HEK293 (cell line): ENCODE measurements at regions not wholly inside any gene's neighbourhood (a gene's known extent, or its start where the extent isn't known, plus 50 kb on each side); places are given as distances from the start of the nearest gene placed in this dataset.

Experiments
- CTCF ChIA-PET: fragments of 350-600 bp; formaldehyde crosslinking; extraction: SDS; loops from one replicate; lab custom pipeline; 2021; ENCODE audit warnings: antibody characterized with exemption; lab: Yijun Ruan, JAX
- POLR2A ChIA-PET: fragments of 300-600 bp; formaldehyde crosslinking; extraction: SDS; loops from one replicate; lab custom pipeline; 2020; ENCODE audit warnings: antibody characterized with exemption, inconsistent platforms; lab: Yijun Ruan, JAX
- H3K27ac ChIP-seq: fragments of 200-500 bp; sonication (Bioruptor generic); 2 replicates; pipeline ENCODE4 v1.5.1; 2014; ENCODE audit warnings: low read depth, low read length, control low read depth, inconsistent platforms; ENCODE audit errors: extremely low read depth
- H3K36me3 ChIP-seq, 2 experiments: fragments of 200-500 bp in 1 of 2; sonication (Bioruptor generic) in 1 of 2; 1 replicate in 1 of 2; 2 replicates in 1 of 2; pipeline ENCODE4 v1.5.1; 2014 to 2017; ENCODE audit warnings: inconsistent platforms in 2 of 2, low read length in 2 of 2; ENCODE audit not compliant: control insufficient read depth in 2 of 2, insufficient read depth in 1 of 2
- H3K4me1 ChIP-seq: fragments of 200-500 bp; sonication (Bioruptor generic); 2 replicates; pipeline ENCODE4 v1.5.1; 2014; ENCODE audit warnings: mild to moderate bottlenecking, low read length, inconsistent platforms; ENCODE audit not compliant: control insufficient read depth, insufficient read depth
- H3K4me3 ChIP-seq: 2 replicates; pipeline ENCODE4 v1.5.1; 2011; ENCODE audit warnings: low read depth, mild to moderate bottlenecking, control low read depth, low read length, moderate library complexity
- H3K9me3 ChIP-seq: fragments of 200-500 bp; sonication (Bioruptor generic); 2 replicates; pipeline ENCODE4 v1.5.1; 2014; ENCODE audit warnings: low read depth, low read length, inconsistent platforms; ENCODE audit not compliant: control insufficient read depth, insufficient read depth
- BCL11B ChIP-seq: fragments of 450-650 bp; formaldehyde crosslinking; IDR thresholded peaks from 2 replicates; pipeline ENCODE4 v1.5.1; 2016; ENCODE audit warnings: low read depth, missing biosample characterization, missing genetic modification characterization
- GLIS1 ChIP-seq: fragments of 450-650 bp; formaldehyde crosslinking; IDR thresholded peaks from 2 replicates; pipeline ENCODE4 v1.5.1; 2016; ENCODE audit warnings: missing biosample characterization, missing genetic modification characterization
- HOXA7 ChIP-seq: sonication (generic); formaldehyde crosslinking; IDR thresholded peaks from 2 replicates; pipeline ENCODE4 v1.8.1; 2022; ENCODE audit warnings: missing genetic modification reagents, borderline replicate concordance
- IKZF3 ChIP-seq: fragments of 450-650 bp; IDR thresholded peaks from 2 replicates; pipeline ENCODE4 v1.5.0; 2018; ENCODE audit warnings: missing biosample characterization, mild to moderate bottlenecking, missing genetic modification characterization, moderate library complexity
- PRDM10 ChIP-seq: fragments of 450-650 bp; formaldehyde crosslinking; IDR thresholded peaks from 2 replicates; pipeline ENCODE4 v1.5.1; 2016; ENCODE audit warnings: missing biosample characterization, missing genetic modification characterization
- SALL2 ChIP-seq: fragments of 450-650 bp; formaldehyde crosslinking; IDR thresholded peaks from 2 replicates; pipeline ENCODE4 v1.5.0; 2017; ENCODE audit warnings: missing biosample characterization, mild to moderate bottlenecking, missing genetic modification characterization, borderline replicate concordance
- ZIC2 ChIP-seq: fragments of 450-650 bp; formaldehyde crosslinking; IDR thresholded peaks from 2 replicates; pipeline ENCODE4 v1.5.1; 2016; ENCODE audit warnings: missing biosample characterization, missing genetic modification characterization
- ZNF121 ChIP-seq: fragments of 450-650 bp; formaldehyde crosslinking; IDR thresholded peaks from 2 replicates; pipeline ENCODE4 v1.5.1; 2016; ENCODE audit warnings: missing biosample characterization, missing genetic modification characterization
- ZNF23 ChIP-seq: fragments of 450-650 bp; formaldehyde crosslinking; IDR thresholded peaks from 2 replicates; pipeline ENCODE4 v1.5.1; 2016; ENCODE audit warnings: missing biosample characterization, missing genetic modification characterization, borderline replicate concordance
- ZNF37A ChIP-seq: fragments of 450-650 bp; IDR thresholded peaks from 2 replicates; pipeline ENCODE4 v1.5.1; 2018; ENCODE audit warnings: missing biosample characterization, missing genetic modification characterization
- ZNF391 ChIP-seq: fragments of 450-650 bp; formaldehyde crosslinking; IDR thresholded peaks from 2 replicates; pipeline ENCODE4 v1.5.1; 2016; ENCODE audit warnings: low read depth, missing biosample characterization, missing genetic modification characterization, borderline replicate concordance
- ZNF473 ChIP-seq: fragments of 450-650 bp; formaldehyde crosslinking; IDR thresholded peaks from 2 replicates; pipeline ENCODE4 v1.5.1; 2017; ENCODE audit warnings: missing biosample characterization, missing genetic modification characterization
- ZNF549 ChIP-seq: fragments of 450-650 bp; IDR thresholded peaks from 2 replicates; pipeline ENCODE4 v1.5.1; 2018; ENCODE audit warnings: missing biosample characterization, missing genetic modification characterization, mild to moderate bottlenecking, inconsistent platforms, moderate library complexity
- ZNF623 ChIP-seq: fragments of 450-650 bp; formaldehyde crosslinking; IDR thresholded peaks from 2 replicates; pipeline ENCODE4 v1.5.1; 2016; ENCODE audit warnings: missing biosample characterization, missing genetic modification characterization
- ZNF658 ChIP-seq: fragments of 450-650 bp; formaldehyde crosslinking; IDR thresholded peaks from 2 replicates; pipeline ENCODE4; 2016; ENCODE audit warnings: missing biosample characterization, missing genetic modification characterization
- ZNF692 ChIP-seq: fragments of 450-650 bp; formaldehyde crosslinking; IDR thresholded peaks from 2 replicates; pipeline ENCODE4 v1.5.1; 2016; ENCODE audit warnings: missing biosample characterization, missing genetic modification characterization
- ZNF707 ChIP-seq: fragments of 450-650 bp; formaldehyde crosslinking; IDR thresholded peaks from 2 replicates; pipeline ENCODE4 v1.5.1; 2016; ENCODE audit warnings: missing biosample characterization, missing genetic modification characterization
- ZNF768 ChIP-seq: fragments of 450-650 bp; formaldehyde crosslinking; IDR thresholded peaks from 2 replicates; pipeline ENCODE4 v1.5.1; 2018; ENCODE audit warnings: missing biosample characterization, mild to moderate bottlenecking, missing genetic modification characterization
- ZNF785 ChIP-seq: fragments of 450-650 bp; formaldehyde crosslinking; IDR thresholded peaks from 2 replicates; pipeline ENCODE4 v1.5.1; 2016; ENCODE audit warnings: missing biosample characterization, missing genetic modification characterization
- ZNF837 ChIP-seq: fragments of 450-650 bp; formaldehyde crosslinking; IDR thresholded peaks from 2 replicates; pipeline ENCODE4 v1.5.1; 2016; ENCODE audit warnings: missing biosample characterization, missing genetic modification characterization
- ZSCAN16 ChIP-seq: fragments of 450-650 bp; formaldehyde crosslinking; IDR thresholded peaks from 2 replicates; pipeline ENCODE4 v1.5.1; 2016; ENCODE audit warnings: missing biosample characterization, missing genetic modification characterization
- ZSCAN18 ChIP-seq: fragments of 450-650 bp; formaldehyde crosslinking; IDR thresholded peaks from 2 replicates; pipeline ENCODE4 v1.5.1; 2016; ENCODE audit warnings: missing biosample characterization, missing genetic modification characterization
- ZSCAN30 ChIP-seq: fragments of 450-650 bp; IDR thresholded peaks from 2 replicates; pipeline ENCODE4 v1.5.1; 2018; ENCODE audit warnings: missing biosample characterization, mild to moderate bottlenecking, missing genetic modification characterization, moderate library complexity
- TF ChIP-seq, protein P1 (sequence below): fragments of 450-650 bp; formaldehyde crosslinking; IDR thresholded peaks from 2 replicates; pipeline ENCODE4 v1.5.1; 2016; ENCODE audit warnings: missing biosample characterization, missing genetic modification characterization

GRCh38 chr9:110027671-110028081, 180.3 kb downstream of the C9orf152 start:
- H3K27ac ChIP-seq = no peak overlapping the region
- POLR2A ChIA-PET = no interaction called here

DNA sequence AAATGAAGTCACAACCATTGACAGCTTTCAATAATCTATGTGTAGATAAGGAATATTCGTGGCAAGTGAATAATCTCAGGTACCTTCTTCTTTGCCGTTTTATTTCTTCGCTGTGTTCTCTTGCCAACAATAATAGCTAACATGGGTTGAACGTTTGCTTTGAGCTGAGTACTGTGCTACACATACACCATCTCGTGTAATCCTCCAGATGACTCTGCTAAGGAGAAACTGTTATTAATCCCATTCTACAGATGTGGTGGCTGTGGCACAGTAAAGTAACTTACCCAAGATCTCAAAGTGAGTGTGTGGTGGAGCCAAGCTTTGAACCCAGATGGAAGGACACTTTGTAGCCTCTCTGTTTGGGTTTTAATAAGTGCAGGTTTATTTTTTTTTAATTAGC, 179.7 kb downstream of the C9orf152 start:
- ChIA-PET POLR2A (no interaction called here), CTCF (no interaction called here)
- Histone ChIP-seq H3K4me1 (peaks cover 2% of the 10 kb centered on the region), H3K9me3 (no peaks in the 10 kb centered on the region), H3K4me3 (no peak overlapping the region), H3K36me3 (no peaks in the 10 kb centered on the region), H3K27ac (no peak overlapping the region)
- TF ChIP-seq, protein P1, sequence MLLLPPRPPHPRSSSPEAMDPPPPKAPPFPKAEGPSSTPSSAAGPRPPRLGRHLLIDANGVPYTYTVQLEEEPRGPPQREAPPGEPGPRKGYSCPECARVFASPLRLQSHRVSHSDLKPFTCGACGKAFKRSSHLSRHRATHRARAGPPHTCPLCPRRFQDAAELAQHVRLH (tag by site-specific recombination) = no peak
- TF ChIP-seq ZNF837 (tag by site-specific recombination) = no peak
- TF ChIP-seq ZSCAN30 (tag by site-specific recombination) = no peak
- TF ChIP-seq ZNF549 (tag by site-specific recombination) = no peak
- no peak for TF ChIP-seq ZNF768 (tag by site-specific recombination)
- TF ChIP-seq ZNF37A (tag by site-specific recombination) = no peak
- TF ChIP-seq ZIC2 (tag by site-specific recombination) = no peak
- no peak for TF ChIP-seq BCL11B (tag by site-specific recombination)
- no peak for TF ChIP-seq IKZF3 (tag by site-specific recombination)
- TF ChIP-seq ZNF473 (tag by site-specific recombination) = no peak

More at GRCh38 chr9:110027671-110028081, 180.3 kb downstream of the C9orf152 start:
- CTCF ChIA-PET = no interaction called here
- H3K4me1 ChIP-seq = peaks cover 2% of the 10 kb centered on the region
- TF ChIP-seq GLIS1 (no peak), PRDM10 (tag by site-specific recombination) (no peak), ZNF707 (tag by site-specific recombination) (no peak), HOXA7 (CRISPR knock-in tag) (no peak), ZSCAN18 (tag by site-specific recombination) (no peak), ZNF623 (no peak), ZNF785 (no peak), SALL2 (tag by site-specific recombination) (no peak)
- TF ChIP-seq, all 188 proteins: peak for 0
- Histone ChIP-seq H3K36me3 (no peaks in the 10 kb centered on the region), H3K4me3 (no peak overlapping the region), H3K9me3 (no peaks in the 10 kb centered on the region)

GRCh38 chr9:110028676-110029075, 179.3 kb downstream of the C9orf152 start:
- Histone ChIP-seq H3K27ac (no peak overlapping the region), H3K4me1 (peaks cover 2% of the 10 kb centered on the region), H3K9me3 (no peaks in the 10 kb centered on the region), H3K36me3 (no peaks in the 10 kb centered on the region), H3K4me3 (no peak overlapping the region)
- CTCF ChIA-PET = interaction anchor here (0.6 kb wide), 2 partner anchors 211 to 1384 kb away, joined by 3 to 4 read pairs; no protein-coding TSS in a partner anchor
- TF ChIP-seq ZSCAN16 (tag by site-specific recombination) (no peak), ZNF692 (tag by site-specific recombination) (no peak), ZNF549 (tag by site-specific recombination) (no peak), ZNF391 (tag by site-specific recombination) (no peak), ZNF37A (tag by site-specific recombination) (no peak), ZNF658 (no peak), ZNF23 (tag by site-specific recombination) (no peak), ZNF121 (no peak)
- POLR2A ChIA-PET = no interaction called here
